ENCODE measurements at regions not wholly inside any gene's neighbourhood (a gene's known extent, or its start where the extent isn't known, plus 50 kb on each side); places are given as distances from the start of the nearest gene placed in this dataset.
A peak's percentile ranks its signal among the peaks of the same experiment; 100 is the strongest.
"Not testable (repeated sequence)": the region's sequence is repeated elsewhere in the genome, so short reads cannot be mapped to it uniquely, and the experiment has no call there.

GRCh38 chr9:18037981-18038380, 436.0 kb upstream of the ADAMTSL1 start:
- no peak for DNase-seq

- no peak for DNase-seq
Observed at GRCh38 chr9:18040327-18040726, 433.6 kb upstream of the ADAMTSL1 start.

- no peak for DNase-seq
Observed at GRCh38 chr9:18043978-18044377, 430.0 kb upstream of the ADAMTSL1 start.

GRCh38 chr9:18045326-18045725, 428.6 kb upstream of the ADAMTSL1 start:
- DNase-seq: no peak

GRCh38 chr9:18046068-18046467, 427.9 kb upstream of the ADAMTSL1 start:
- DNase-seq: no peak

- no peak for DNase-seq
Observed at GRCh38 chr9:18051638-18052037, 422.3 kb upstream of the ADAMTSL1 start.

- no peak for DNase-seq
Observed at GRCh38 chr9:18052060-18052459, 421.9 kb upstream of the ADAMTSL1 start.

- no peak for DNase-seq
Observed at GRCh38 chr9:18056269-18056992, 417.5 kb upstream of the ADAMTSL1 start.

GRCh38 chr9:18056993-18057369, 417.0 kb upstream of the ADAMTSL1 start:
- no peak for DNase-seq

GRCh38 chr9:18058564-18059442, 415.1 kb upstream of the ADAMTSL1 start:
- DNase-seq: no peak

- no peak for DNase-seq
Observed at GRCh38 chr9:18059447-18059846, 414.5 kb upstream of the ADAMTSL1 start.

GRCh38 chr9:18060269-18060934, 413.6 kb upstream of the ADAMTSL1 start:
- no peak for DNase-seq

- DNase-seq: no peak
Observed at GRCh38 chr9:18061332-18061731, 412.6 kb upstream of the ADAMTSL1 start.

GRCh38 chr9:18061856-18062255, 412.1 kb upstream of the ADAMTSL1 start:
- peak in 1 of 2 donors; percentile 39 for DNase-seq

GRCh38 chr9:18063856-18064390, 410.0 kb upstream of the ADAMTSL1 start:
- no peak for DNase-seq

GRCh38 chr9:18066608-18067007, 407.3 kb upstream of the ADAMTSL1 start:
- not testable (repeated sequence) for DNase-seq

- DNase-seq: no peak
Observed at GRCh38 chr9:18067548-18068120, 406.3 kb upstream of the ADAMTSL1 start.

GRCh38 chr9:18068900-18069299, 405.1 kb upstream of the ADAMTSL1 start:
- DNase-seq: no peak

- DNase-seq: no peak
Observed at GRCh38 chr9:18071651-18072060, 402.3 kb upstream of the ADAMTSL1 start.

- DNase-seq: no peak
Observed at GRCh38 chr9:18073002-18073401, 401.0 kb upstream of the ADAMTSL1 start.

GRCh38 chr9:18074041-18074440, 399.9 kb upstream of the ADAMTSL1 start:
- DNase-seq: no peak

- DNase-seq: no peak
Observed at GRCh38 chr9:18075253-18075952, 398.6 kb upstream of the ADAMTSL1 start.

Data from bone marrow (tissue), 2 donors.